HG03039 (cell line): ENCODE measurements at regions not wholly inside any gene's neighbourhood (a gene's known extent, or its start where the extent isn't known, plus 50 kb on each side); places are given as distances from the start of the nearest gene placed in this dataset.
A peak's percentile ranks its signal among the peaks of the same experiment; 100 is the strongest.

ENCODE experiments used
- ATAC-seq: cut with Tn5 transposase; IDR thresholded peaks from one replicate; pipeline ENCODE4 v1.9.1; 2021; ENCODE audit warnings: mild to moderate bottlenecking, moderate library complexity; ENCODE audit not compliant: unreplicated experiment

- no peak for ATAC-seq
Measured at GRCh38 chr15:37691911-37692310, 242.5 kb upstream of the TMCO5A start.

- no peak for ATAC-seq
Measured at GRCh38 chr15:37693926-37694325, 240.5 kb upstream of the TMCO5A start.

- no peak for ATAC-seq
Measured at GRCh38 chr15:37695719-37696118, 238.7 kb upstream of the TMCO5A start.

GRCh38 chr15:37698679-37699078 is 235.8 kb upstream of the TMCO5A start:
- ATAC-seq: no peak

GRCh38 chr15:37701230-37701629 is 233.2 kb upstream of the TMCO5A start:
- no peak for ATAC-seq

- ATAC-seq: no peak
Measured at GRCh38 chr15:37709669-37710068, 224.8 kb upstream of the TMCO5A start.

- no peak for ATAC-seq
Measured at GRCh38 chr15:37715101-37715500, 219.3 kb upstream of the TMCO5A start.

GRCh38 chr15:37720267-37720666 is 214.2 kb upstream of the TMCO5A start:
- ATAC-seq: no peak

GRCh38 chr15:37731146-37731746 is 203.2 kb upstream of the TMCO5A start:
- no peak for ATAC-seq

GRCh38 chr15:37733628-37734027 is 200.8 kb upstream of the TMCO5A start:
- ATAC-seq: no peak

GRCh38 chr15:37740623-37741141 is 193.8 kb upstream of the TMCO5A start:
- no peak for ATAC-seq

- ATAC-seq: no peak
Measured at GRCh38 chr15:37743826-37744225, 190.6 kb upstream of the TMCO5A start.

- no peak for ATAC-seq
Measured at GRCh38 chr15:37744521-37744920, 189.9 kb upstream of the TMCO5A start.

GRCh38 chr15:37751401-37751800 is 183.0 kb upstream of the TMCO5A start:
- ATAC-seq: no peak

- no peak for ATAC-seq
Measured at GRCh38 chr15:37756407-37756806, 178.0 kb upstream of the TMCO5A start.

GRCh38 chr15:37758412-37758811 is 176.0 kb upstream of the TMCO5A start:
- no peak for ATAC-seq

GRCh38 chr15:37764733-37765191 is 169.7 kb upstream of the TMCO5A start:
- peak; percentile 79 for ATAC-seq

- ATAC-seq: no peak
Measured at GRCh38 chr15:37765786-37766185, 168.7 kb upstream of the TMCO5A start.

- no peak for ATAC-seq
Measured at GRCh38 chr15:37767841-37768455, 166.5 kb upstream of the TMCO5A start.

GRCh38 chr15:37771465-37771864 is 163.0 kb upstream of the TMCO5A start:
- no peak for ATAC-seq

GRCh38 chr15:37773111-37773860 is 161.2 kb upstream of the TMCO5A start:
- ATAC-seq: no peak

- no peak for ATAC-seq
Measured at GRCh38 chr15:37774961-37775360, 159.5 kb upstream of the TMCO5A start.
